ENCODE measurements at regions not wholly inside any gene's neighbourhood (a gene's known extent, or its start where the extent isn't known, plus 50 kb on each side); places are given as distances from the start of the nearest gene placed in this dataset.

DNA sequence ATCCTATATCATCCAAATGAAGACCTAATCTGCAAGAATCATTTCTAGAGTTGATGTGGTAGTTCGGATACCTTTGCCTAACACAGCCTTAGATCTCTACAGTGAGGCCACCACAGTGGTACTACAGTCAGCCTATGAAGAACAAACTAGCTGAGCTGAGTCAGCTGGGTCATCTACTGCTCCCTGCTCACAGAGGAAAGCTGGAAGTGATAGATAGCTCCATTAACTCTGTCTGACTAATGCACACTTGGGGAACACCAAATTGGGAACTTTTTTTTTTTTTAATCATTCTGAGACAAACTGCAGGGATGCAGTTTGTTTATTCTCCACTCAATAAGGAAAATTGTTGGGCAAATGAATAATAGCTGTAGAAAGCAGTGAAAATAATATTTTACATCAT lies 1160.6 kb downstream of the PCDH9 start:
- no peak for TF ChIP-seq GATA2 (IDR thresholded peaks at IDR 0.05; ENCODE audit: low read depth, low read length)
- TF ChIP-seq GATA3 (IDR thresholded peaks at IDR 0.05; ENCODE audit: low read depth, low read length), result no peak
